ENCODE measurements at regions not wholly inside any gene's neighbourhood (a gene's known extent, or its start where the extent isn't known, plus 50 kb on each side); places are given as distances from the start of the nearest gene placed in this dataset.

DNA sequence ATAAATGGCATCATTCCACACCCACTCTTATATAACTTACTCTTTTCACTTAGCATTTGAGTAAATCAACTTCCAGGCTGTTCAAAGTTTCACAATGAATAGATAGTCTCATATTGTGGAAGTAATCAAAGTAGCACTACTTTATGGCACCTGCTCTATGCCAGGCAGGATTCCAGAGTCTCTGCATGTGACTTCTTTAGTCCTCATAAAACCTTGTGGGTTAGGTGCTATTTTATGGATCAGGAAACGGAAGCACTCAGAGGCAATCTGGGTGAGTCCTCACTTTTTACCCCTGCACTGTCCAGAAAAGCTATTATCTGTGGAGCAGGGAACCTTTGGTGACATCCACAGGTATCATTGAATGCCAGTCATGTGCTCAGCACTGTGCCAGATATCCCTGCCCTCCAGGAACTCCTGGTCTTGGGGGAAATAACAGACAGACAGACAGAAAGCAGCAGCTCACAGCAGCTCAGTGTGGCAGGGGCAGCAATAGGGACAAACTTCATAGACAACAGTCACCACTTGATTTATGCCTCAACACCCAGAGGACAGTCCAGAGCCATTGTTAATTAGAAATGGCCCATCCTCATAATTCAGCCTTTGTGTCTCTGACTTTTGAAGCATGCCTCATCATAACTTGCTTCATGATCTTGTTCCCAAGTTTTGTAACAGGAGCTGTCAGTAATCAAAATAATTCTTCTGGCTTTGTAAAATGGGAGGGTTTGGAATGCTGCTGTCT is 160.6 kb downstream of the SEC23IP start:
- TF ChIP-seq POLR2AphosphoS5 (IDR thresholded peaks at IDR 0.05) (peak in 1 of 3 donors; percentile 56), EP300 (IDR thresholded peaks at IDR 0.05; ENCODE audit: low read depth) (no peak), POLR2A (IDR thresholded peaks at IDR 0.05) (no peak)
- TF ChIP-seq, protein P1, sequence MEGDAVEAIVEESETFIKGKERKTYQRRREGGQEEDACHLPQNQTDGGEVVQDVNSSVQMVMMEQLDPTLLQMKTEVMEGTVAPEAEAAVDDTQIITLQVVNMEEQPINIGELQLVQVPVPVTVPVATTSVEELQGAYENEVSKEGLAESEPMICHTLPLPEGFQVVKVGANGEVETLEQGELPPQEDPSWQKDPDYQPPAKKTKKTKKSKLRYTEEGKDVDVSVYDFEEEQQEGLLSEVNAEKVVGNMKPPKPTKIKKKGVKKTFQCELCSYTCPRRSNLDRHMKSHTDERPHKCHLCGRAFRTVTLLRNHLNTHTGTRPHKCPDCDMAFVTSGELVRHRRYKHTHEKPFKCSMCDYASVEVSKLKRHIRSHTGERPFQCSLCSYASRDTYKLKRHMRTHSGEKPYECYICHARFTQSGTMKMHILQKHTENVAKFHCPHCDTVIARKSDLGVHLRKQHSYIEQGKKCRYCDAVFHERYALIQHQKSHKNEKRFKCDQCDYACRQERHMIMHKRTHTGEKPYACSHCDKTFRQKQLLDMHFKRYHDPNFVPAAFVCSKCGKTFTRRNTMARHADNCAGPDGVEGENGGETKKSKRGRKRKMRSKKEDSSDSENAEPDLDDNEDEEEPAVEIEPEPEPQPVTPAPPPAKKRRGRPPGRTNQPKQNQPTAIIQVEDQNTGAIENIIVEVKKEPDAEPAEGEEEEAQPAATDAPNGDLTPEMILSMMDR (IDR thresholded peaks at IDR 0.05): no peak
